MM.1S (cell line): ENCODE measurements at regions not wholly inside any gene's neighbourhood (a gene's known extent, or its start where the extent isn't known, plus 50 kb on each side); places are given as distances from the start of the nearest gene placed in this dataset.

Experiments used
- DNase-seq: peaks from one replicate; pipeline ENCODE4 v3.0.0-alpha.2; 2015
- H2AFZ ChIP-seq: fragments of 300-600 bp; sonication (generic); 2 replicates; pipeline ENCODE4 v1.6.0; 2016; ENCODE audit warnings: antibody characterized with exemption, low read length
- H3F3A ChIP-seq: fragments of 300-600 bp; sonication (generic); 2 replicates; pipeline ENCODE4 v1.6.1; 2016; ENCODE audit warnings: mild to moderate bottlenecking, antibody characterized with exemption, low read length, moderate library complexity, mixed read lengths; ENCODE audit not compliant: insufficient read depth
- H3K27ac ChIP-seq: fragments of 300-600 bp; sonication (generic); 2 replicates; pipeline ENCODE4 v1.5.1; 2016; ENCODE audit warnings: mild to moderate bottlenecking, low read length
- H3K27me3 ChIP-seq: fragments of 300-600 bp; sonication (generic); replicated peaks from 2 replicates; pipeline ENCODE4 v1.6.0; 2016; ENCODE audit warnings: low read length; ENCODE audit not compliant: insufficient read depth
- H3K36me3 ChIP-seq: fragments of 300-600 bp; sonication (generic); replicated peaks from 2 replicates; pipeline ENCODE4 v1.6.1; 2016; ENCODE audit warnings: mild to moderate bottlenecking, low read length, mixed read lengths; ENCODE audit not compliant: insufficient read depth
- H3K4me1 ChIP-seq: fragments of 300-600 bp; sonication (generic); 2 replicates; pipeline ENCODE4 v1.6.1; 2016; ENCODE audit warnings: low read length, mixed read lengths
- H3K4me2 ChIP-seq: fragments of 300-600 bp; sonication (generic); 2 replicates; pipeline ENCODE4 v1.6.0; 2016; ENCODE audit warnings: low read depth, low read length
- H3K4me3 ChIP-seq: fragments of 300-600 bp; sonication (generic); 2 replicates; pipeline ENCODE4 v1.5.1; 2016; ENCODE audit warnings: low read length, mixed read lengths
- H3K79me2 ChIP-seq: fragments of 300-600 bp; sonication (generic); 2 replicates; pipeline ENCODE4 v1.6.1; 2016; ENCODE audit warnings: mixed run types, low read length, mixed read lengths
- H3K9ac ChIP-seq: fragments of 300-600 bp; sonication (generic); 2 replicates; pipeline ENCODE4 v1.6.1; 2016; ENCODE audit warnings: low read length, mixed read lengths
- H3K9me2 ChIP-seq: fragments of 300-600 bp; sonication (generic); replicated peaks from 2 replicates; pipeline ENCODE4 v1.6.1; 2016; ENCODE audit warnings: mild to moderate bottlenecking, low read length, mixed read lengths; ENCODE audit not compliant: insufficient read depth
- H3K9me3 ChIP-seq: fragments of 300-600 bp; sonication (generic); replicated peaks from 2 replicates; pipeline ENCODE4 v1.6.1; 2016; ENCODE audit warnings: mild to moderate bottlenecking, low read length, mixed read lengths; ENCODE audit not compliant: insufficient read depth
- H4K20me1 ChIP-seq: fragments of 300-600 bp; sonication (generic); 2 replicates; pipeline ENCODE4 v1.6.1; 2016; ENCODE audit warnings: mild to moderate bottlenecking, low read length, moderate library complexity, mixed read lengths; ENCODE audit not compliant: insufficient read depth
- EZH2 ChIP-seq: fragments of 300-600 bp; sonication (generic); optimal IDR thresholded peaks from 2 replicates; pipeline ENCODE3; 2017; ENCODE audit warnings: low read depth, mild to moderate bottlenecking, antibody characterized with exemption, low read length, mixed read lengths
- EZH2phosphoT487 ChIP-seq: fragments of 300-600 bp; sonication (generic); IDR thresholded peaks from 2 replicates; pipeline ENCODE4 v1.6.1; 2018; ENCODE audit warnings: antibody characterized with exemption, low read length
- TF ChIP-seq, protein P1 (sequence below): fragments of 300-600 bp; sonication (generic); IDR thresholded peaks from 2 replicates; pipeline ENCODE4 v1.5.1; 2016; ENCODE audit warnings: antibody characterized with exemption, low read length, mixed read lengths

GRCh38 chr15:91541286-91541685 lies 312.2 kb upstream of the SLCO3A1 start:
- H3K9ac ChIP-seq: no peak overlapping the region

DNA sequence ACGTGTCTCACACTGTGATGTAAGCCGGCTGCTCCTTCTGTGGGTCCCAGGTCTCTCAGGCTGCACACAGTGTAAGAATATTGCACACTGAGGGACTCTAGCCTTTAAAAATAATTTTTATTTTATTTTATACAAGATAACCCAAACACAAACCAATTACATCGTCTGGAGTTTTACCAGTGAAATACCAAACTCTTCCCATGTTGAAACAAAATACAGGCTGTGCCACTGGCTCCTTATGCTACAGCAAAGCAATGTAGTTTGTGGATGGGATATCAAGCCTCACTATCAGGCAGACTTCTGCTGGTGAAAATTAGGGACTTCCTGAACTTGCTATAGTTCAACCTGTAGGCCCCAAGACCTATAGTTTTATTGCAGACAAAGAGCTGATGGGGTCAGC lies 311.3 kb upstream of the SLCO3A1 start:
- Histone ChIP-seq H3K9me2 (no peaks in the 10 kb centered on the region), H3K4me2 (no peak overlapping the region), H3K4me1 (no peaks in the 10 kb centered on the region), H4K20me1 (no peaks in the 10 kb centered on the region), H3K36me3 (no peaks in the 10 kb centered on the region), H3F3A (no peaks in the 10 kb centered on the region), H3K79me2 (no peaks in the 10 kb centered on the region), H3K9me3 (no peaks in the 10 kb centered on the region), H3K9ac (no peak overlapping the region), H3K4me3 (no peak overlapping the region), H3K27ac (no peak overlapping the region), H2AFZ (no peak overlapping the region), H3K27me3 (no peaks in the 10 kb centered on the region)
- no peak for DNase-seq
- TF ChIP-seq EZH2phosphoT487 (no peak), EZH2 (no peak)
- TF ChIP-seq, protein P1, sequence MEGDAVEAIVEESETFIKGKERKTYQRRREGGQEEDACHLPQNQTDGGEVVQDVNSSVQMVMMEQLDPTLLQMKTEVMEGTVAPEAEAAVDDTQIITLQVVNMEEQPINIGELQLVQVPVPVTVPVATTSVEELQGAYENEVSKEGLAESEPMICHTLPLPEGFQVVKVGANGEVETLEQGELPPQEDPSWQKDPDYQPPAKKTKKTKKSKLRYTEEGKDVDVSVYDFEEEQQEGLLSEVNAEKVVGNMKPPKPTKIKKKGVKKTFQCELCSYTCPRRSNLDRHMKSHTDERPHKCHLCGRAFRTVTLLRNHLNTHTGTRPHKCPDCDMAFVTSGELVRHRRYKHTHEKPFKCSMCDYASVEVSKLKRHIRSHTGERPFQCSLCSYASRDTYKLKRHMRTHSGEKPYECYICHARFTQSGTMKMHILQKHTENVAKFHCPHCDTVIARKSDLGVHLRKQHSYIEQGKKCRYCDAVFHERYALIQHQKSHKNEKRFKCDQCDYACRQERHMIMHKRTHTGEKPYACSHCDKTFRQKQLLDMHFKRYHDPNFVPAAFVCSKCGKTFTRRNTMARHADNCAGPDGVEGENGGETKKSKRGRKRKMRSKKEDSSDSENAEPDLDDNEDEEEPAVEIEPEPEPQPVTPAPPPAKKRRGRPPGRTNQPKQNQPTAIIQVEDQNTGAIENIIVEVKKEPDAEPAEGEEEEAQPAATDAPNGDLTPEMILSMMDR: no peak

More at GRCh38 chr15:91541286-91541685, 312.2 kb upstream of the SLCO3A1 start:
- Histone ChIP-seq H3K9me2 (no peaks in the 10 kb centered on the region), H3F3A (no peaks in the 10 kb centered on the region), H3K4me2 (no peak overlapping the region), H3K27me3 (no peaks in the 10 kb centered on the region), H2AFZ (no peak overlapping the region), H3K79me2 (no peaks in the 10 kb centered on the region), H3K9me3 (no peaks in the 10 kb centered on the region), H3K36me3 (no peaks in the 10 kb centered on the region), H3K4me3 (no peak overlapping the region), H4K20me1 (no peaks in the 10 kb centered on the region), H3K27ac (no peak overlapping the region), H3K4me1 (no peaks in the 10 kb centered on the region)
- TF ChIP-seq EZH2 (no peak), EZH2phosphoT487 (no peak)
- TF ChIP-seq, protein P1: no peak
- DNase-seq: no peak

DNA sequence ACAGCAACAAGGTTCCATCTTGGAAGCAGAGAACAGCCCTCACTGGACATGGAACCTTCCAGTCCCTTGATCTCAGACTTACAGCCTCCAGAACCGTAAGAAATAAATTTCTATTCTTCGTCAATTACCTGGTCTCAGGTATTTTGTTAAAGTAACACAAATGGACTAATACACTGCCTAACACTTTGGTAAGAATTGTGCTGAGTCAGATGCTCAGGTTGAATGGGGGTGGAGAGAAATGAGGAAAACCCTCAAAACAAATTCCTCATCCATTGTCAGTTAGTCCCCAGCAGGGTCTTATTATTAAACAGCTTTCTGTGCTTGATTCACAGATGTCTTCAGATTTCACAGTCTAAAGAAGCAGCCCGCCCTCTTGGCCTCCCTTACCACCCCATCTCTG lies 306.2 kb upstream of the SLCO3A1 start:
- no peak overlapping the region for H2AFZ ChIP-seq

More for the DNA sequence above, 306.2 kb upstream of the SLCO3A1 start:
- H3K9ac ChIP-seq: no peak overlapping the region
- no peaks in the 10 kb centered on the region for H3K27me3 ChIP-seq
- no peak overlapping the region for H3K27ac ChIP-seq
- no peaks in the 10 kb centered on the region for H3K4me1 ChIP-seq
- no peaks in the 10 kb centered on the region for H3K9me3 ChIP-seq
- H3K36me3 ChIP-seq: no peaks in the 10 kb centered on the region
- no peak overlapping the region for H3K4me2 ChIP-seq
- H3F3A ChIP-seq: no peaks in the 10 kb centered on the region
- DNase-seq: no peak
- no peaks in the 10 kb centered on the region for H4K20me1 ChIP-seq
- no peaks in the 10 kb centered on the region for H3K9me2 ChIP-seq
- H3K4me3 ChIP-seq: no peak overlapping the region
- TF ChIP-seq EZH2phosphoT487 (no peak), EZH2 (no peak)
- TF ChIP-seq, protein P1: no peak
- no peaks in the 10 kb centered on the region for H3K79me2 ChIP-seq
